Panc1 (cell line): ENCODE measurements at regions not wholly inside any gene's neighbourhood (a gene's known extent, or its start where the extent isn't known, plus 50 kb on each side); places are given as distances from the start of the nearest gene placed in this dataset.

ENCODE experiments used
- ATAC-seq: fragments of 200-7000 bp; cut with Tn5 transposase; 2 replicates; pipeline ENCODE4 v1.9.1; 2020; ENCODE audit warnings: mild to moderate bottlenecking, moderate library complexity
- BruUV-seq: library from RNA; stranded (reverse); fragments of 400-500 nt; replicated peaks from 2 replicates; lab custom pipeline; 2021; lab: Mats Ljungman, UMichigan
- CTCF ChIA-PET: fragments of 300-600 bp; sonication (Branson Sonifier 250); formaldehyde crosslinking; loops from one replicate; lab custom pipeline; 2022; ENCODE audit warnings: antibody characterized with exemption; lab: Charles Lee
- POLR2A ChIA-PET: fragments of 300-600 bp; sonication (Branson Sonifier 250); formaldehyde crosslinking; loops from one replicate; lab custom pipeline; 2022; ENCODE audit warnings: antibody characterized with exemption; lab: Charles Lee
- DNase-seq: peaks from one replicate; pipeline ENCODE4 v3.0.0-alpha.2; 2010; ENCODE audit warnings: low read depth, low spot score
- H3K27ac ChIP-seq: 2 replicates; pipeline ENCODE4 v1.5.1; 2011; ENCODE audit warnings: mild to moderate bottlenecking, low read length, inconsistent platforms
- H3K27me3 ChIP-seq: fragments of 200-500 bp; sonication (Bioruptor generic); 2 replicates; pipeline ENCODE4 v1.6.0; 2014; ENCODE audit warnings: low read length, inconsistent platforms; ENCODE audit not compliant: control insufficient read depth, insufficient read depth
- H3K36me3 ChIP-seq: fragments of 200-500 bp; sonication (Bioruptor generic); 2 replicates; pipeline ENCODE4 v1.5.1; 2014; ENCODE audit warnings: inconsistent platforms, mild to moderate bottlenecking, low read length, moderate library complexity; ENCODE audit not compliant: control insufficient read depth, insufficient read depth
- H3K4me1 ChIP-seq: 2 replicates; pipeline ENCODE4 v1.5.1; 2011; ENCODE audit warnings: inconsistent platforms, mild to moderate bottlenecking, low read length, moderate library complexity; ENCODE audit not compliant: control insufficient read depth, insufficient read depth
- H3K4me3 ChIP-seq, 2 experiments: 2 replicates each; pipeline ENCODE4 v1.5.1; 2011 to 2012; ENCODE audit warnings: low read depth in 2 of 2, low read length in 2 of 2, mild to moderate bottlenecking in 2 of 2, inconsistent platforms in 1 of 2, moderate library complexity in 1 of 2
- H3K9me3 ChIP-seq: fragments of 200-500 bp; sonication (Bioruptor generic); 2 replicates; pipeline ENCODE4 v1.5.1; 2014; ENCODE audit warnings: low read depth, mild to moderate bottlenecking, inconsistent platforms, low read length, moderate library complexity; ENCODE audit not compliant: control insufficient read depth, insufficient read depth
- POLR2AphosphoS5 ChIP-seq: IDR thresholded peaks from 2 replicates; pipeline ENCODE4 v1.6.1; 2012; ENCODE audit warnings: mild to moderate bottlenecking, low read depth, low read length, moderate library complexity
- REST ChIP-seq, 2 experiments: IDR thresholded peaks; 2 replicates each; pipeline ENCODE4 v1.6.1; 2011 to 2012; ENCODE audit warnings: low read depth in 2 of 2, control low read depth in 1 of 2, low read length in 1 of 2, mild to moderate bottlenecking in 1 of 2, moderate library complexity in 1 of 2; ENCODE audit not compliant: insufficient read depth in 1 of 2
- SIN3A ChIP-seq: IDR thresholded peaks from 2 replicates; pipeline ENCODE4 v1.6.1; 2012; ENCODE audit warnings: low read depth, mild to moderate bottlenecking, low read length, moderate library complexity, borderline replicate concordance; ENCODE audit not compliant: insufficient read depth
- TCF7L2 ChIP-seq: IDR thresholded peaks from 2 replicates; pipeline ENCODE4 v1.6.1; 2011; ENCODE audit warnings: mild to moderate bottlenecking, low read depth, low read length, inconsistent platforms
- in situ Hi-C: cut with HindIII; loops from 2 replicates; pipeline ENCODE4 v1.10.0; 2016; ENCODE audit warnings: low sequenced_read_pairs, low pct_unique_long_range_greater_than_20kb
- intact Hi-C: fragments of 100-400 bp; cut with micrococcal nuclease; formaldehyde crosslinking; loops from one replicate; pipeline ENCODE4 v1.10.0; 2022; ENCODE audit not compliant: unreplicated experiment
- TF ChIP-seq, protein P1 (sequence below): fragments of 450-650 bp; IDR thresholded peaks from 2 replicates; pipeline ENCODE4 v1.5.1; 2017; ENCODE audit warnings: mild to moderate bottlenecking

DNA sequence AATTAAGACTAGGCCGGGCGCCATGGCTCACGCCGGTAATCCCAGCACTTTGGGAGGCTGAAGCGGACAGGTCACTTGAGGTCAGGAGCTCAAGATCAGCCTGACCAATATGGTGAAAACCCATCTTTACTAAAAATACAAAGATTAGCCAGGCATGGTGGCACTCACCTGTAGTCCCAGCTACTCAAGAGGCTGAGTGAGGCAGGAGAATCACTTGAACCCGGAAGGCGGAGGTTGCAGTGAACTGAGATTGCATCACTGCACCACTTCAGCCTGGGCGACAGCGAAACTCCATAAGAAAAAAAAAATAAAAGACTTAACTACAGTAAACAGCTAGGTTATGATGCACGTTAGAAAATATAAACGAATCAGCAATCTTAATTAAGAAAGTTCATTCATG, 216.0 kb upstream of the TEX13C start:
- CTCF ChIA-PET, result no interaction called here
- no peaks in the 10 kb centered on the region for H3K36me3 ChIP-seq
- TF ChIP-seq SIN3A (no peak), TCF7L2 (no peak), POLR2AphosphoS5 (no peak), REST (IDR thresholded peaks at IDR 0.05; ENCODE audit: insufficient read depth in 1 of 2, low read depth in 2 of 2, low read length in 1 of 2) (no peak)
- TF ChIP-seq, protein P1, sequence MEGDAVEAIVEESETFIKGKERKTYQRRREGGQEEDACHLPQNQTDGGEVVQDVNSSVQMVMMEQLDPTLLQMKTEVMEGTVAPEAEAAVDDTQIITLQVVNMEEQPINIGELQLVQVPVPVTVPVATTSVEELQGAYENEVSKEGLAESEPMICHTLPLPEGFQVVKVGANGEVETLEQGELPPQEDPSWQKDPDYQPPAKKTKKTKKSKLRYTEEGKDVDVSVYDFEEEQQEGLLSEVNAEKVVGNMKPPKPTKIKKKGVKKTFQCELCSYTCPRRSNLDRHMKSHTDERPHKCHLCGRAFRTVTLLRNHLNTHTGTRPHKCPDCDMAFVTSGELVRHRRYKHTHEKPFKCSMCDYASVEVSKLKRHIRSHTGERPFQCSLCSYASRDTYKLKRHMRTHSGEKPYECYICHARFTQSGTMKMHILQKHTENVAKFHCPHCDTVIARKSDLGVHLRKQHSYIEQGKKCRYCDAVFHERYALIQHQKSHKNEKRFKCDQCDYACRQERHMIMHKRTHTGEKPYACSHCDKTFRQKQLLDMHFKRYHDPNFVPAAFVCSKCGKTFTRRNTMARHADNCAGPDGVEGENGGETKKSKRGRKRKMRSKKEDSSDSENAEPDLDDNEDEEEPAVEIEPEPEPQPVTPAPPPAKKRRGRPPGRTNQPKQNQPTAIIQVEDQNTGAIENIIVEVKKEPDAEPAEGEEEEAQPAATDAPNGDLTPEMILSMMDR, result no peak
- DNase-seq, result no peak
- H3K4me3 ChIP-seq, result no peak overlapping the region
- H3K27me3 ChIP-seq, result no peaks in the 10 kb centered on the region
- in situ Hi-C loops, result no loop called here
- no peak for ATAC-seq
- intact Hi-C loops, result no loop called here
- no peaks in the 10 kb centered on the region for H3K9me3 ChIP-seq
- H3K27ac ChIP-seq, result no peak overlapping the region
- POLR2A ChIA-PET, result no interaction called here
- no TSS peak for BruUV-seq
- H3K4me1 ChIP-seq, result no peaks in the 10 kb centered on the region

DNA sequence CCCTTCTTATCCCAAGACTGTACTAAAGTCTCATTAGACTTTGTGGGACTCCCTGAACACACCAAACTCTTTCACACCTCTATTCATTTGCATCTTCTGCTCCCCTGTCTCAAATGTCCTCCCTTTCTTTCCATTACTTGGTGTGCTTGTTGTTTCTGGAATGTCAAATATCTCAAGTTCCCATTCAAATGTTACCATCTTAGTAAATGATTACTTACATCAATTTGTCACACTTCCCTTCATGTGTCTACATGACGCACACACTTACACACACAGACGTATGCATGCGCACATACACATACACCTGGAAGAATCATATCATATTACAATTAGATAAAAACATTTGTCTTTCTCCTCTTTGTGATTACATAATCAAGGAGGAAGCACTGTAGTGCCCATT, 210.8 kb upstream of the TEX13C start:
- H3K36me3 ChIP-seq, result no peaks in the 10 kb centered on the region
- ChIA-PET CTCF (no interaction called here), POLR2A (no interaction called here)
- BruUV-seq, result no TSS peak
- no peaks in the 10 kb centered on the region for H3K9me3 ChIP-seq
- no peak overlapping the region for H3K27ac ChIP-seq
- H3K4me3 ChIP-seq, result no peak overlapping the region
- H3K4me1 ChIP-seq, result no peaks in the 10 kb centered on the region
- no peak for DNase-seq
- in situ Hi-C loops, result no loop called here
- TF ChIP-seq POLR2AphosphoS5, result no peak
- no peak for TF ChIP-seq SIN3A
- TF ChIP-seq TCF7L2, result no peak
- TF ChIP-seq, protein P1, result no peak
- TF ChIP-seq REST (IDR thresholded peaks at IDR 0.05; ENCODE audit: insufficient read depth in 1 of 2, low read depth in 2 of 2, low read length in 1 of 2), result no peak
- no peaks in the 10 kb centered on the region for H3K27me3 ChIP-seq
- intact Hi-C loops, result no loop called here
- ATAC-seq, result no peak
